Fibroblast of mammary gland (primary cell): ENCODE measurements at regions not wholly inside any gene's neighbourhood (a gene's known extent, or its start where the extent isn't known, plus 50 kb on each side); places are given as distances from the start of the nearest gene placed in this dataset.

Experiments
- DNase-seq: peaks from one replicate; pipeline ENCODE4 v3.0.0-alpha.2; 2010; ENCODE audit warnings: low read depth
- H3K4me3 ChIP-seq: 2 replicates; pipeline ENCODE4 v1.5.1; 2011; ENCODE audit warnings: low read depth, mild to moderate bottlenecking, low read length, moderate library complexity; ENCODE audit not compliant: control insufficient read depth
- TF ChIP-seq, protein P1 (sequence below): conservative IDR thresholded peaks from 2 replicates; pipeline ENCODE4 v1.5.1; 2011; ENCODE audit warnings: low read depth, low read length, inconsistent platforms; ENCODE audit not compliant: control insufficient read depth, insufficient read depth

GRCh38 chr15:49758856-49759255, 138.0 kb downstream of the DTWD1 start:
- no peak overlapping the region for H3K4me3 ChIP-seq
- DNase-seq = no peak
- TF ChIP-seq, protein P1, sequence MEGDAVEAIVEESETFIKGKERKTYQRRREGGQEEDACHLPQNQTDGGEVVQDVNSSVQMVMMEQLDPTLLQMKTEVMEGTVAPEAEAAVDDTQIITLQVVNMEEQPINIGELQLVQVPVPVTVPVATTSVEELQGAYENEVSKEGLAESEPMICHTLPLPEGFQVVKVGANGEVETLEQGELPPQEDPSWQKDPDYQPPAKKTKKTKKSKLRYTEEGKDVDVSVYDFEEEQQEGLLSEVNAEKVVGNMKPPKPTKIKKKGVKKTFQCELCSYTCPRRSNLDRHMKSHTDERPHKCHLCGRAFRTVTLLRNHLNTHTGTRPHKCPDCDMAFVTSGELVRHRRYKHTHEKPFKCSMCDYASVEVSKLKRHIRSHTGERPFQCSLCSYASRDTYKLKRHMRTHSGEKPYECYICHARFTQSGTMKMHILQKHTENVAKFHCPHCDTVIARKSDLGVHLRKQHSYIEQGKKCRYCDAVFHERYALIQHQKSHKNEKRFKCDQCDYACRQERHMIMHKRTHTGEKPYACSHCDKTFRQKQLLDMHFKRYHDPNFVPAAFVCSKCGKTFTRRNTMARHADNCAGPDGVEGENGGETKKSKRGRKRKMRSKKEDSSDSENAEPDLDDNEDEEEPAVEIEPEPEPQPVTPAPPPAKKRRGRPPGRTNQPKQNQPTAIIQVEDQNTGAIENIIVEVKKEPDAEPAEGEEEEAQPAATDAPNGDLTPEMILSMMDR = no peak

DNA sequence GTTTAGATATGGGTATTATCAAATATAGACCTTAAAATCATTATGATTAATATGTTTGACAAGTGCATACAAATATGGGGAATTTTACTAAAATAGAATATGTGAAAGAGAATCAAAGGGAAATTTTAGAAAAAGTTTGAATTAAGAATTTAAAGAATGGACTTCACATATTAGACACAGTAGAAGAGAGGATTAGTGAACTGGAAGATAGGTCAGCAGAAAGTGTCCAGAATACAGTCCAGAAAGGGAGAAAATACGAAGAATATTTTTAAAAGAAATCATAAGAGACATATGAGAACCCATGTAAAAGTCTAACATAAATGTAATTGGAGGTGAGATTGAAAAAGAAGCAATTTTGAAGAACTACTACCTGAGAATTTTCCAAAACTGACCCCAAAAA, 139.9 kb downstream of the DTWD1 start:
- no peak overlapping the region for H3K4me3 ChIP-seq
- DNase-seq = no peak
- TF ChIP-seq, protein P1 = no peak

DNA sequence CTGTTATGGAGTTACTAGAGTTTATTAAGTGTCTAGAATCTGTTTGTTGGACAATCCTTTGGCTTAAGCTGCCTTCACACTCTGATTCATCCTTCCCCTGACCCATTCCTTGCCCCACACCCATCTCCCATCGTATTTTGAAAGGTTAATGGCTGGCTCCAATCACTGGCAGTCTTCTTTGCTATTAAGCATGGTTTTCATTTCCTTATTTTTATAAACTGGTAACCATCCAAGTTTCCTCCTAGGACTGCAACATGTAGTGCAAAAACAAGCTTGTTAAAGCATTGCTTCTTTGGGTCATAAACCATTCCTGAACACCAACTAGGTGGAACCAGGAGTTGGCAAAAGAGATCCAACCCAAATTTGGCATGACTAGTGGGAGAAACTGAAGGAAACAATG, 148.4 kb downstream of the DTWD1 start:
- H3K4me3 ChIP-seq = no peak overlapping the region
- peak; percentile 2 for DNase-seq
- TF ChIP-seq, protein P1 = no peak

GRCh38 chr15:49789436-49789835, 168.6 kb downstream of the DTWD1 start:
- no peak overlapping the region for H3K4me3 ChIP-seq
- no peak for DNase-seq
- TF ChIP-seq, protein P1 = no peak

DNA sequence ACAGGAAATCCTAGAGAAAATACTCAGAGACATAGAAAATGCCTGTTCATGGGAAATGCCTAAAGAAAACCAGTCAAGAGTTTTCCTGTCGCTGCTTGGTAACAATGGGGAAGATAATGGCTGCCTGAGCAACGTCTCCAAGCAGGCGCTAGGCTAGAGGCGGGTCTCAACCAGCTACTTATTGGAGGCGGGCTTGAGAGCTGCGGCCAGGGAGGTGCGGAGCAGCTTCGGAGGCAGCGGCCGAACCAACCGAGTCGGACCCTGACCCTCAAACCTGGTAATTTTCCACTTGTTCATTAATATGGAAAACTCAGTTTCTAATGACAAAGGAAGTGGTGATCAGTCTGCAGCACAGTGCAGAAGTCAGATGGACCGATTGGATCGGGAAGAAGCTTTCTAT, 173.1 kb downstream of the DTWD1 start:
- TF ChIP-seq, protein P1 = no peak
- DNase-seq = no peak
- no peak overlapping the region for H3K4me3 ChIP-seq

GRCh38 chr15:49801796-49802195, 180.9 kb downstream of the DTWD1 start:
- DNase-seq = no peak

More at GRCh38 chr15:49801796-49802195, 180.9 kb downstream of the DTWD1 start:
- TF ChIP-seq, protein P1 = no peak
- no peak overlapping the region for H3K4me3 ChIP-seq
